ENCODE measurements at regions not wholly inside any gene's neighbourhood (a gene's known extent, or its start where the extent isn't known, plus 50 kb on each side); places are given as distances from the start of the nearest gene placed in this dataset.

GRCh38 chr6:68046302-68046701 is 588.8 kb upstream of the ADGRB3 start:
- no peak overlapping the region for H3K4me3 ChIP-seq (ENCODE audit: low read length in 2 of 2)
- no peaks in the 10 kb centered on the region for H3K4me1 ChIP-seq (ENCODE audit: control insufficient read depth in 2 of 2, insufficient read depth in 1 of 2, low read depth in 1 of 2, low read length in 2 of 2)
- H3K9ac ChIP-seq (ENCODE audit: low read depth, low read length, poor library complexity) = no peak overlapping the region
- H2BK15ac ChIP-seq (ENCODE audit: low read length) = no peak overlapping the region
- H3K4me2 ChIP-seq (ENCODE audit: insufficient read depth, low read length, poor library complexity, severe bottlenecking) = no peak overlapping the region
- no peak overlapping the region for H3K18ac ChIP-seq (ENCODE audit: low read length)
- no CpG with 5 or more reads among the region's 1 CpG for WGBS, 2 donors (ENCODE audit: extremely low coverage in 2 of 2, insufficient read length in 2 of 2, insufficient replicate concordance in 1 of 2)
- no peak overlapping the region for H2BK120ac ChIP-seq (ENCODE audit: low read depth, low read length)
- H2BK12ac ChIP-seq (ENCODE audit: low read length) = no peak overlapping the region
- H3K27me3 ChIP-seq (ENCODE audit: control insufficient read depth in 3 of 3, insufficient read depth in 3 of 3, low read depth in 1 of 3, low read length in 3 of 3) = no peaks in the 10 kb centered on the region
- H3K14ac ChIP-seq (ENCODE audit: low read length) = no peak overlapping the region
- no peak overlapping the region for H4K8ac ChIP-seq (ENCODE audit: low read depth, low read length)
- H3K27ac ChIP-seq (replicated peaks; ENCODE audit: low read length) = no peak overlapping the region
- H2BK5ac ChIP-seq (ENCODE audit: low read length) = no peak overlapping the region
- no peaks in the 10 kb centered on the region for H3K36me3 ChIP-seq (replicated peaks in 1 of 2; ENCODE audit: control insufficient read depth in 2 of 2, insufficient read depth in 2 of 2, low read length in 2 of 2)
- H3K9me3 ChIP-seq (replicated peaks in 1 of 2; ENCODE audit: control insufficient read depth in 2 of 2, insufficient read depth in 1 of 2, low read depth in 1 of 2, low read length in 2 of 2) = no peaks in the 10 kb centered on the region
- DNase-seq (ENCODE audit: low spot score) = no peak
- H3K4ac ChIP-seq (ENCODE audit: low read length) = no peak overlapping the region
- no peak overlapping the region for H3K23ac ChIP-seq (ENCODE audit: low read depth, low read length, poor library complexity)
- H2AK5ac ChIP-seq (ENCODE audit: low read depth, low read length) = no peak overlapping the region
- H4K91ac ChIP-seq (ENCODE audit: low read depth, low read length, poor library complexity) = no peak overlapping the region
- no peak overlapping the region for H2AFZ ChIP-seq (ENCODE audit: low read length)
- no peaks in the 10 kb centered on the region for H3K79me1 ChIP-seq (ENCODE audit: low read depth, low read length)

- H3K4me1 ChIP-seq (ENCODE audit: control insufficient read depth in 2 of 2, insufficient read depth in 1 of 2, low read depth in 1 of 2, low read length in 2 of 2) = peaks cover 1 to 2% of the 10 kb centered on the region in 2 donors
- H3K79me1 ChIP-seq (ENCODE audit: low read depth, low read length) = no peaks in the 10 kb centered on the region
- no peak for DNase-seq (ENCODE audit: low spot score)
- no peak overlapping the region for H2BK12ac ChIP-seq (ENCODE audit: low read length)
- no peak overlapping the region for H4K91ac ChIP-seq (ENCODE audit: low read depth, low read length, poor library complexity)
- no peak overlapping the region for H3K4me2 ChIP-seq (ENCODE audit: insufficient read depth, low read length, poor library complexity, severe bottlenecking)
- H3K27ac ChIP-seq (replicated peaks; ENCODE audit: low read length) = no peak overlapping the region
- no peak overlapping the region for H3K9ac ChIP-seq (ENCODE audit: low read depth, low read length, poor library complexity)
- H3K36me3 ChIP-seq (replicated peaks in 1 of 2; ENCODE audit: control insufficient read depth in 2 of 2, insufficient read depth in 2 of 2, low read length in 2 of 2) = no peaks in the 10 kb centered on the region
- H3K18ac ChIP-seq (ENCODE audit: low read length) = no peak overlapping the region
- no CpG with 5 or more reads among the region's 4 CpGs for WGBS, 2 donors (ENCODE audit: extremely low coverage in 2 of 2, insufficient read length in 2 of 2, insufficient replicate concordance in 1 of 2)
- H3K9me3 ChIP-seq (replicated peaks in 1 of 2; ENCODE audit: control insufficient read depth in 2 of 2, insufficient read depth in 1 of 2, low read depth in 1 of 2, low read length in 2 of 2) = no peaks in the 10 kb centered on the region
- H3K4ac ChIP-seq (ENCODE audit: low read length) = no peak overlapping the region
- H2AK5ac ChIP-seq (ENCODE audit: low read depth, low read length) = no peak overlapping the region
- no peak overlapping the region for H2BK5ac ChIP-seq (ENCODE audit: low read length)
- H3K23ac ChIP-seq (ENCODE audit: low read depth, low read length, poor library complexity) = no peak overlapping the region
- no peak overlapping the region for H3K14ac ChIP-seq (ENCODE audit: low read length)
- no peak overlapping the region for H2BK15ac ChIP-seq (ENCODE audit: low read length)
- H2AFZ ChIP-seq (ENCODE audit: low read length) = no peak overlapping the region
- H2BK120ac ChIP-seq (ENCODE audit: low read depth, low read length) = no peak overlapping the region
- H4K8ac ChIP-seq (ENCODE audit: low read depth, low read length) = no peak overlapping the region
- no peak overlapping the region for H3K4me3 ChIP-seq (ENCODE audit: low read length in 2 of 2)
- no peaks in the 10 kb centered on the region for H3K27me3 ChIP-seq (ENCODE audit: control insufficient read depth in 3 of 3, insufficient read depth in 3 of 3, low read depth in 1 of 3, low read length in 3 of 3)
Measured at GRCh38 chr6:68045193-68045592, 589.9 kb upstream of the ADGRB3 start.

GRCh38 chr6:68044264-68044663 is 590.8 kb upstream of the ADGRB3 start:
- Histone ChIP-seq H3K36me3 (replicated peaks in 1 of 2; ENCODE audit: control insufficient read depth in 2 of 2, insufficient read depth in 2 of 2, low read length in 2 of 2) (no peaks in the 10 kb centered on the region), H3K4ac (ENCODE audit: low read length) (no peak overlapping the region), H3K4me3 (ENCODE audit: low read length in 2 of 2) (no peak overlapping the region), H2BK120ac (ENCODE audit: low read depth, low read length) (no peak overlapping the region), H2BK5ac (ENCODE audit: low read length) (no peak overlapping the region), H3K9me3 (replicated peaks in 1 of 2; ENCODE audit: control insufficient read depth in 2 of 2, insufficient read depth in 1 of 2, low read depth in 1 of 2, low read length in 2 of 2) (no peaks in the 10 kb centered on the region), H3K18ac (ENCODE audit: low read length) (no peak overlapping the region), H2BK12ac (ENCODE audit: low read length) (no peak overlapping the region), H3K4me2 (ENCODE audit: insufficient read depth, low read length, poor library complexity, severe bottlenecking) (no peak overlapping the region), H4K91ac (ENCODE audit: low read depth, low read length, poor library complexity) (no peak overlapping the region), H4K8ac (ENCODE audit: low read depth, low read length) (no peak overlapping the region), H3K27ac (replicated peaks; ENCODE audit: low read length) (no peak overlapping the region), H3K4me1 (ENCODE audit: control insufficient read depth in 2 of 2, insufficient read depth in 1 of 2, low read depth in 1 of 2, low read length in 2 of 2) (peaks cover 1 to 3% of the 10 kb centered on the region in 2 donors), H2AK5ac (ENCODE audit: low read depth, low read length) (no peak overlapping the region), H2AFZ (ENCODE audit: low read length) (no peak overlapping the region), H3K23ac (ENCODE audit: low read depth, low read length, poor library complexity) (no peak overlapping the region), H3K79me1 (ENCODE audit: low read depth, low read length) (no peaks in the 10 kb centered on the region), H2BK15ac (ENCODE audit: low read length) (no peak overlapping the region), H3K14ac (ENCODE audit: low read length) (no peak overlapping the region), H3K27me3 (ENCODE audit: control insufficient read depth in 3 of 3, insufficient read depth in 3 of 3, low read depth in 1 of 3, low read length in 3 of 3) (no peaks in the 10 kb centered on the region), H3K9ac (ENCODE audit: low read depth, low read length, poor library complexity) (no peak overlapping the region)
- no peak for DNase-seq (ENCODE audit: low spot score)

DNA sequence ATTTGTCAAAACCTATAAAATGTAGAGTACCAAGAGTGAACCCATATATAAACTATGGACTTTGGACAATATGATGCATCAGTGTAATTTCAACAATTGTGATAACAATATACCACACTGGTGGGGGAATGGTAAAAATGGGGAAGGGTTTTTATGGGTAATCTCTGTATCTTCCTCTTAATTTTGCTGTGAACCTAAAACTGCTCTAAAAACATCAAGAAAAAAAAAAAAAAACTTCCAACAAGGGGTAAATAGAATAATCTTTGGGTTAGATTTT is 592.0 kb upstream of the ADGRB3 start:
- no peak overlapping the region for H4K8ac ChIP-seq (ENCODE audit: low read depth, low read length)
- H2BK120ac ChIP-seq (ENCODE audit: low read depth, low read length) = no peak overlapping the region
- H3K79me1 ChIP-seq (ENCODE audit: low read depth, low read length) = no peaks in the 10 kb centered on the region
- H4K91ac ChIP-seq (ENCODE audit: low read depth, low read length, poor library complexity) = no peak overlapping the region
- H3K9me3 ChIP-seq (replicated peaks in 1 of 2; ENCODE audit: control insufficient read depth in 2 of 2, insufficient read depth in 1 of 2, low read depth in 1 of 2, low read length in 2 of 2) = no peaks in the 10 kb centered on the region
- peaks cover 1 to 3% of the 10 kb centered on the region in 2 donors for H3K4me1 ChIP-seq (ENCODE audit: control insufficient read depth in 2 of 2, insufficient read depth in 1 of 2, low read depth in 1 of 2, low read length in 2 of 2)
- H3K9ac ChIP-seq (ENCODE audit: low read depth, low read length, poor library complexity) = no peak overlapping the region
- H3K36me3 ChIP-seq (replicated peaks in 1 of 2; ENCODE audit: control insufficient read depth in 2 of 2, insufficient read depth in 2 of 2, low read length in 2 of 2) = no peaks in the 10 kb centered on the region
- H2BK15ac ChIP-seq (ENCODE audit: low read length) = no peak overlapping the region
- no peak overlapping the region for H2BK12ac ChIP-seq (ENCODE audit: low read length)
- H2BK5ac ChIP-seq (ENCODE audit: low read length) = no peak overlapping the region
- H3K4ac ChIP-seq (ENCODE audit: low read length) = no peak overlapping the region
- no peak overlapping the region for H3K18ac ChIP-seq (ENCODE audit: low read length)
- no peak overlapping the region for H3K27ac ChIP-seq (replicated peaks; ENCODE audit: low read length)
- no peak overlapping the region for H2AK5ac ChIP-seq (ENCODE audit: low read depth, low read length)
- no peak overlapping the region for H3K14ac ChIP-seq (ENCODE audit: low read length)
- no peak overlapping the region for H3K23ac ChIP-seq (ENCODE audit: low read depth, low read length, poor library complexity)
- no peak overlapping the region for H3K4me2 ChIP-seq (ENCODE audit: insufficient read depth, low read length, poor library complexity, severe bottlenecking)
- H3K27me3 ChIP-seq (ENCODE audit: control insufficient read depth in 3 of 3, insufficient read depth in 3 of 3, low read depth in 1 of 3, low read length in 3 of 3) = no peaks in the 10 kb centered on the region
- no peak overlapping the region for H3K4me3 ChIP-seq (ENCODE audit: low read length in 2 of 2)
- no peak for DNase-seq (ENCODE audit: low spot score)
- no peak overlapping the region for H2AFZ ChIP-seq (ENCODE audit: low read length)

All from neuronal stem cell (in vitro differentiated cells).